NCI-H1092 treated with DMSO at 0.1 percent for 48 hours (cell line): ENCODE measurements at regions not wholly inside any gene's neighbourhood (a gene's known extent, or its start where the extent isn't known, plus 50 kb on each side); places are given as distances from the start of the nearest gene placed in this dataset.
"Not testable (repeated sequence)": the region's sequence is repeated elsewhere in the genome, so short reads cannot be mapped to it uniquely, and the experiment has no call there.

Experiments used
- DNase-seq: peaks from one replicate; lab custom pipeline; 2025; lab: John Stamatoyannopoulos, UW

DNA sequence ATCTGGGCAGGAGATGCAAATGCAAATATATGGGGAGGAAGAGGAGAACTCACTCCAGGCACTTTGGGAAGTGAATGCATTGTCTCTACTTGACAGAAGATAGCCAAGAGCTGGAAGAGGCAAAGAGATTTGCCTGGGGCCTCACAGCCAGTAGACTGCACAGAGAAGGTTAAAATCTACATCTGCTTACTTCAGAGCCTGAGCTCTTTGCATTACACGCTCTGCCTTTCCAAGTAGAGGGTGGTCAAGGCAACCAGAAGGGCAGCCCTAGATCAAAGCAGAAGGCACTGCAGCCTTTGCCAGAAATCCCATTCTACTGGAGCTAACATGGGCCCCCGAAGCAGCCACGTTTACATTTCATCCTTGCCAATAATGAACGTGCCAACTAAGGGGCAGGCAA, 407.2 kb upstream of the CCL2 start:
- DNase-seq = no peak

DNA sequence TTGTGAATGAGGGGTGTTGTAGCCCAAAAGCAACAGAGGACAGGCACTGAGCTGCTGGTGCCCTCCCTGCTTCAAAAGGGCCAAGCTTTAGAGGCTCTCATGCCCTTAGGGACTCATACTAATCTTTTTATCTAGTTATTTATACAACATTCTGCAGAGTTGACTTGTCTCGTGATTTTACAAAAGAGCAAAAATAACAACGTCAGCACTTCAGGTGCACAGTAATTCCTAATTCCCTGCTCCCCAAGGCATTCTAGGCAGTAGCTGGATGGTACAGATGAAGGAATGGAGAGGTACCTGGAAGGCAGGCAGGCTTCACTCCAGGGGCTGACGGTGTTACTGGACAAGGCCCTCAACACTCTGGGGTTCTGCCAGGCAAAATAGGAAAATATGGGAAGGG, 406.7 kb upstream of the CCL2 start:
- DNase-seq = no peak

DNA sequence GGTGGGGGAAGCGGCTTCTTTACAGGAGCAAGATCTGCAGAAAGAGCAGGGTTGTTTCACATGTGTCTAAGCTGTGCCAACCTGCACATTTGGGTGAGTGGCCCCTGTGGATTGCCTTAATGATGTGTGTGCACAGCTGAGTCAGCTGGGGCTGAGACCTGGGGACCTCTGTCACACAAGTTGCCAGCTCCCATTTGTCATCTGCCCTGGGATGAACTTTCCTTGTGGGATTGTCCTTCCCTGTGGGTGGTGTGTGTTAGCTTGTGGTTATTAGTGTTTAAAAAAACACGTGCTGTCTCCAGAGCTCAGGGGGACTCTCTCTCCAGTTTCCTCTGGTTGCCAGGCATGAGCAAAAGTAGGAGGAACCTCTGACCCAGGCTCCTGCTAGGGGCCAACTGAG, 400.5 kb upstream of the CCL2 start:
- DNase-seq = no peak

DNA sequence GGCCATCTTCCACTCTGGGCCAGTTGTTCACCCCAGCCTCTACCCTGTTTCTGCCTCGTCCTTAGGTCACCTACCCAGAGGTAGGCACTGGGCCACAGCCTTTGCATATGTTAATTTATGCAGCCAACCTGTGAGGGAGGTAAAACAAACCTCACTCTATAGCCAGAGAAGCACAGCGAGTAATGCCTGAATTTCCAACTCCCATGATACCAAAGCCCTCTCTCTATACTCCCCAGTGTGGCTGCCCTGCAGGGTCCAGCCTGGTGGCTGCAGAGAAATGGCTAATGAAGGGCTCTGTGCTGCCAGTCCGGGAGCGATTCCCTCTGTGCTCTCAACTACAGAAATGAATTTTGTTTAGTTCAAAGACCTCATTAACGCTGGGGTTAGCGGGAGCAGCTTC, 397.0 kb upstream of the CCL2 start:
- DNase-seq = no peak

DNA sequence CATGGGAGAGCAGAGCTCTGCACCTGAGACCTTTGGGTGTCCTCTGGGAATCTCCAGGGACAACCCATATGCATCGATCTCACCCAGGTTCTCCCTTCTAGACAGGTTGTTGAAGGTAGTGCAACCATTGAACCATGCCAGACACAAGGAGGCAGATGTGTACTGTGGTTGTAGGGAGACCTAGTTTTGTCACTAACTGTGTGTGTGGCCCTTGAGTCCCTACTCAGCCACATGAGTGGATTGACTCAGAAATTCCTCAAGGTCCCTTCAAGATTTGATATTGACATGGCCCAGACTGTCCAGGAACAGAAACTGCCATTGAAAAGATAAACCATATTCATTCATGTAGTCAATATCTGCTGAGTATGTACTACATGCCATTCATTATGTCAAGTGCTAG, 396.4 kb upstream of the CCL2 start:
- DNase-seq = no peak

DNA sequence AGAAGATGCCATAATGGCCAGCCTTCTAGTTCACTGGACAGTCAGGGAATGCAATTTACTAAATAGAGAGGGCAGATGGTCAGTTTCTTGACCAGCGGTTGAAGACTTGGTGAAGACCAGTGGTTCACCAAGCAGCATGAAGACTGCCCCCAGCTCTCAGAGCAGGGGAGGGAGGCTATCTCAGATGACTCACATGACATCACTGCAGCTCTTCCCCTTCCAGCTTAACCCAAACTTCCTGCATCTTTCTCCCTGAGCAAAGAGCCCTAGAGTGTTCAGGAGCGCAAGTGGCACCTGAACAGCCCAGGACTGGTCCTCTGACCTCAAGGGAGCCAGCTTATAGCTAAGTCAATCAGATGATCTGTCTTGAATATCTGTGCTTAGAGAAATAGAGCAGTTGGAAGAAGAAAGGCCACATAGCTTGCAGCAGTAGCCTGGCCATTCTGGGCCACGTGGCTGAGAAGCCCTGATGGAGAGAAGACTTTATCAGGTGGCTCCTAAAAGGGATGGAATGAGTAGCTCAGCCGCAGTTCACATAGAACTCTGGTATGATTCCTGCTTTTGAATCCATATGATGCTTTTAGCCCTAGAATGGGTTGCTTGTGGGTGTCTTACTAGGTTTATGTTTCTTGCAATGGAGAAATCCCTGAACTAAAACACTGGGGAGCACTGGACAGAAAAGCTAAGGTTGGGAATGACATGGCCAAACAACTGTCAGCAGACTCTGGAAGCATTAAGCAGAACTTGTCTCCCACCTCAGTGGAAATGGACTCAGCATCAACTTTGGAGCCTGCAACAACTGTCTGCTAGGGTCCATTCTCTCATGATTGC, 392.1 kb upstream of the CCL2 start:
- DNase-seq = no peak

DNA sequence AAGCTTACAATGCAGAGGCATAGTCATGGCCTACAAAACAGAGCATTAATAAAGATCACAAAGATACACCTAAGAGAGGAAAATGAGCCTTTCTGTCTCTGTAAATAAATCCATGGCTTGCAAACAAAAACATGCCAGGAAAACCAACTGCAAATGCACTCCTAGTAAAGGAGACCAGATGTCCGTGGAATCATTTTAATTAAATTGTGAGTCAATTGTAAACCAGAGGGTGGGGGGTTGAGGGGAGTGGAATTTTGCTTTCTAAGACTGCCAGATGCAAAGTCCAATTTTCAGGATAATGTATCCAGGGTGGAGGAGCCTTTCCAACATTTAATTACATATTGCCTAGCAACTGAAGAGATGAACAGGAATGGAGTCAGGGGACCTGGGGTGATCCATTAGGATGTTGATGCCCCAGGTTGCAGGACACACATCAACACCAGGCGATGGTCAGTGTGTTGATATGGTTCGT, 390.3 kb upstream of the CCL2 start:
- no peak for DNase-seq

DNA sequence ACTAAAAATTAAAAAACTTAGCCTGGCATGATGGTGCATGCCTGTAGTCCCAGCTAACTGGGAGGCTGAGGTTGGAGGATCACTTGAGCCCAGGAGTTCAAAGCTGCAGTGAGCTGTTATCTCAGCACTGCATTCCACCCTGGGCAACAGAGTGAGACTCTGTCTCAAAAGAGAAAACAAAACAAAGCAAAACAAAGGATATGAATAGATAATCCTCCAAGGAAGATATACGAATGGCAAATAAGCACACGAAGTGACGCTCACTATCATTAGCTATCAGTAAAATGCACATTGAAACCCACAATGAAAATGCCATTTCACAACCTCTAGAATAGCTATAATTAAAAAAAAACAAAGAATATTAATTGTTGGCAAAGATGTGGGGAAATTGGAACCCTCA, 386.2 kb upstream of the CCL2 start:
- no peak for DNase-seq

DNA sequence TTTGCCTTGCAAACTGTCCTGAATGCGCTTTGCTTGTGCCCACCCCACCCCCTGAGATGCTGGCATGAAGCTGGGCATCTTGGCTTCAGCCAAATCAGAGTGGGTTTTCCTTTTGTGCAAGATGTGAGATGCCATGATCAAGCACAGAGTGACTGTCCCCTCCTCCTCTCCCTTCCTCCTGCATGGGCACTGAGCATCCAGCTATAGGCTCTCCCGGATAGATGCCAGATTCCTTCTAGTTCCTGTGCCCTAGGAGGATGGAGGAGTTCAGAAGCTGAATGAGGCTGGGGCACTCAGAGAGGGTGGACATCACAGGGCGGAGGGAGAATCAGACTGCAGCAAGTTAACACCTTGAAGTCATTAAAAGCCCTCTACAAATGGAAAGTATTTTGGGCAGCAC, 384.1 kb upstream of the CCL2 start:
- no peak for DNase-seq

DNA sequence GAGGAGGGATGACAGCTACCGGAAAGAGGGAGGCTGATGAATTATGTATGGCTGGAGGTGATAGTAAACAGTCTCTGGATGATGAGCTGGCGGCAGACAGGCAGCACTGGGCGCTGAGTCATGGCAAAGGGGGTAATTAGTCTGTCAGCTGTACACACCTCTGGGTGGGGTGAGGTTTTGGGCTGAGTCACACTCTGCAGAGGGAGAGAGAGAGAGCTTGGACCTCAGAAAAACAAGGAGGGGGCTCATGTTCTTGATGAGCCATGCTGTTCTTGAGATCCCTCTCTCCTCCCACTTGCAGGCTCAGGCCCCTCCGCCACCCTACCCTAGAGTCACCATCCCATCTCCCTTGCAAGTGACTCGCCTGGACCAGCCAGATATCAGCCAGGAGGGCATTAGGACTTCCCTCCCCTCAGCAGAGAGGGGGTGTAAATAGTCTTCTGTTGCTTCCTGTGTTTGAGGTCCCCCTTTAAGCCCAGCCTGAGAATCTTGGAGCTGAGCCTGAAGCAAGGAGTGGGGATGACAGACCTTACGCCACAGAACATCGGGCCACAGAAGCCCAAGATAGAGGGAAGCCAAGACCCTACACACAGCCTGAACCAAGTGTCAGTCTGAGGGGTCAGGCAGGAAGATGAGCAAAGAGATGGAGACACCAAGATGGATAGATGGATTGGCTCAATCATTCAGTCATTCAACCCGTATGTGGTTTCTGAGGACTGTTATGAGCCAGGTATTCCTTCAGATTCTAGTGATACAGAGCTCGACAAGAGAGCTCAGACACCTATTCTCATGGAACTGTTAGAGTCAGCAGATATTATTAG, 383.2 kb upstream of the CCL2 start:
- no peak for DNase-seq

DNA sequence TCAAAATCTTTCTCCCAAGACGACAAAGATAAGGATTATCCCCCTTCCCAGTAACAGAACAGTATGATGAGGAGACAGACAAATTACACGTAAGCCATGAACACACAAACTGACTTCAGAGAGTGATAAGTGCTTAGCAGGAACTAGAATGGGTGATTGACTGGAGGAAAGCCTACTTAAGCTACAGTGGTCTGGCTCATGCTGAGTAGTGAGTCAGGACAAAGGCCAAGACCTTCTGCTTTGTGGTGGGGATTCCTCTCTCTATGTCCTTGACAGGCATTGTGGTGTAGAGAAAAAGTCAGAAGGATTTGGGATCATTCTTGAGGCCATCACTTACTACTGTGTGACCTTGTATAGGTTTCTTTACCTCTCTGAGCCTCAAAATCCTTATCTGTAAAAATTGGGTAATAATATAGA, 381.9 kb upstream of the CCL2 start:
- no peak for DNase-seq

DNA sequence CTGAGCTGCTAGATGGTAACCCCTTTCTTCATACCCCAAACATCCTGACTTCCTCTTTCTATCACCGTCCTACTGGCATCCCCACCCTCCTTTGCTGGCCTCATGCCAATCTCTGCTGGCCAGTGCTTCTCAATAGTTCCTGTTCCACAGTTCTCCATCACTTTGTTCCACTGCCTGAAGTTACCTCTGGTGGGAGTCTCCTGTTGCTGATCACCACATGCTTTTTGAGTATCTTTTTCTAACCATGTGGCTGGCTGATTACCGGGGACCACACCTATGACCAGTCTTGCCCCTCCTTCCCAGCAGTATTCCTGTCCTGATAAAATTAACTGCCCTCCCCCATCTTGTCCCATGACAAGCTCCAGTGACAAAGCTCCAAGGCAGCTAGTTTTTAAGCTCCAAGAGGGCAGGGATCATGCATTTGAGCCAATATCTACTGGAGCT, 380.4 kb upstream of the CCL2 start:
- no peak for DNase-seq

DNA sequence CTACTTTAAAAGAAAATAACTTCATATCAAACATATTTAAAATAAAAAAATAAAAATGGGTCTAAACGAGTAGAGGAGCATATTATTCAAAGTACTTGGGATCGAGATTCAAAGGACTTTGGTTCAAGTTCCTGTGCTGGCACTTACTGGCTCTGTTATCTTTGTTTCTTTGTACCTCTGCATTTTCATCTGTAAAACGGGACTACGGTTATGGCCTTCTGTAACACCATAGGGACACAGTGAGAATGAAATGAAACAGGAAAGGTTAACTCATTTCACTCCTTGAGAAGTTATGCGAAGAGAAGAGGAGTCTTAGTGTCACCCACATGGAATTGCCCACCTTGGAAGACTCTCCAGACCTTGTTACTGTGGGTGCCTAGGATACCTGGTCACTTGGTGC, 379.1 kb upstream of the CCL2 start:
- no peak for DNase-seq

DNA sequence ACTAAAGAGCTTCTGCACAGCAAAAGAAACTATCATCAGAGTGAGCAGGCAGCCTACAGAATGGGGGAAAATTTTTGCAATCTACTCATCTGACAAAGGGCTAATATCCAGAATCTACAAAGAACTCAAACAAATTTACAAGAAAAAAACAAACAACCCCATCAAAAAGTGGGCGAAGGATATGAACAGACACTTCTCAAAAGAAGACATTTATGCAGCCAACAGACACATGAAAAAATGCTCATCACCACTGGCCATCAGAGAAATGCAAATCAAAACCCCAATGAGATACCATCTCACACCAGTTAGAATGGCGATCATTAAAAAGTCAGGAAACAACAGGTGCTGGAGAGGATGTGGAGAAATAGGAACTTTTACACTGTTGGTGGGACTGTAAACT, 372.8 kb upstream of the CCL2 start:
- not testable (repeated sequence) for DNase-seq

DNA sequence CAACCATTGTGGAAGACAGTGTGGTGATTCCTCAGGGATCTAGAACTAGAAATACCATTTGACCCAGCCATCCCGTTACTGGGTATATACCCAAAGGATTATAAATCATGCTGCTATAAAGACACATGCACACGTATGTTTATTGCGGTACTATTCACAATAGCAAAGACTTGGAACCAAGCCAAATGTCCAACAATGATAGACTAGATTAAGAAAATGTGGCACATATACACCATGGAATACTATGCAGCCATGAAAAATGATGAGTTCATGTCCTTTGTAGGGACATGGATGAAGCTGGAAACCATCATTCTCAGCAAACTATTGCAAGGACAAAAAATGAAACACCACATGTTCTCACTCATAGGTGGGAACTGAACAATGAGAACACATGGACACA, 372.4 kb upstream of the CCL2 start:
- DNase-seq = not testable (repeated sequence)

DNA sequence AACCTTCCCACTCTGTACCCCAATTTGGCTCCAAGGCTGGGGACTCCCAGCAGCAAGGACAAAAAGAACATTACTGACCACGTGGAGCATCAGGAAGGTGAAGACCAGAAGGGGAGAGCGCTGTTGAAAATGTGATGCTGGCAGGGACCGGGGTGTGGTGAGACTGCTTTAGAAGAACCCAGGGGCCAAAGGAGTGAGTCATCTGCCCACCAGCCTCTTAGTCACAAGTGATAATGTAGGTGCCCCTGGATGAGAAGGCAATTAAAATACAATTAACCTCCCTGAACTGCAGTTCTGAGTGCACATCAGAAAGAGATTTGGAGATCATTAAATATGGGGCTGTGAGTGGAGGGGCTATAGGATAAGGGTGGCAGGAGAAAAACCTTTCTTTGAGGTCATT, 366.6 kb upstream of the CCL2 start:
- no peak for DNase-seq

DNA sequence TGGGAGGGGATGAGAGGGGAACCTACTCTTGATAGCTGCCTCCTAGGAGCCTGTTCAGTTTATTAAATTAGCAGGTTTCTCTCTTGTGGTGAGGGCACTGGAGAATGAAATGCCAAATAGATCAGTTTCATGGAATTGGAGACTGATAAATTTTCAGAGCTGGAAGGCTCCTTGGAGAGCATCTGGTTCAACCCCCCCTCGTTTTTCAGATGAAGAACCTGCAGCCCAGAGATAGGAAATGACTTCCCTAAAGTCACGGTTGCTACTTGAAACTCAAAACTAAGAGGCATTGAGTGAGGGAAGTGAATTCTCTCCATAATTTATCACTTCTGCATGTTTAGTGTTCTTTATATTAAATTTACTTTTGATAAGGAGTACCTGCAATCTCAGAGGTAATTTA, 366.0 kb upstream of the CCL2 start:
- no peak for DNase-seq

DNA sequence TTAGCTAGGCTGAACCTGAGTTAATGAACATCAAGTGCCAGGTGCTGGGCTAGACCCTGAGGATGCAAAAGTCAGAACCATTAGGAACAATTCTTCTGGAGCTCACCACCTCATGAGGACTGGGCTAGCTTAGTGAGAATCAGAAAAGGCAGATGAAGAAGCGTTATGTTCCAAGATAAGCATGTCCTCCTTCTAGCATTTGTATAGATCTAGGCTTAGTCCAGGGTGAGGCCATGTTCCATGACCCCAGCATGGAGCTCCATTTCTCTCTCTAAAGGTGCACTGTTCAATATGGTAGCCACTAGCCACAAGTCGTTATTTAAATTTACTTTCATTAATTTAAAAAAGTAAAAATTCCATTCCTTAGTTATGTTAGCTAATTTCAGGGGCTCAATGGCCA, 365.3 kb upstream of the CCL2 start:
- no peak for DNase-seq

DNA sequence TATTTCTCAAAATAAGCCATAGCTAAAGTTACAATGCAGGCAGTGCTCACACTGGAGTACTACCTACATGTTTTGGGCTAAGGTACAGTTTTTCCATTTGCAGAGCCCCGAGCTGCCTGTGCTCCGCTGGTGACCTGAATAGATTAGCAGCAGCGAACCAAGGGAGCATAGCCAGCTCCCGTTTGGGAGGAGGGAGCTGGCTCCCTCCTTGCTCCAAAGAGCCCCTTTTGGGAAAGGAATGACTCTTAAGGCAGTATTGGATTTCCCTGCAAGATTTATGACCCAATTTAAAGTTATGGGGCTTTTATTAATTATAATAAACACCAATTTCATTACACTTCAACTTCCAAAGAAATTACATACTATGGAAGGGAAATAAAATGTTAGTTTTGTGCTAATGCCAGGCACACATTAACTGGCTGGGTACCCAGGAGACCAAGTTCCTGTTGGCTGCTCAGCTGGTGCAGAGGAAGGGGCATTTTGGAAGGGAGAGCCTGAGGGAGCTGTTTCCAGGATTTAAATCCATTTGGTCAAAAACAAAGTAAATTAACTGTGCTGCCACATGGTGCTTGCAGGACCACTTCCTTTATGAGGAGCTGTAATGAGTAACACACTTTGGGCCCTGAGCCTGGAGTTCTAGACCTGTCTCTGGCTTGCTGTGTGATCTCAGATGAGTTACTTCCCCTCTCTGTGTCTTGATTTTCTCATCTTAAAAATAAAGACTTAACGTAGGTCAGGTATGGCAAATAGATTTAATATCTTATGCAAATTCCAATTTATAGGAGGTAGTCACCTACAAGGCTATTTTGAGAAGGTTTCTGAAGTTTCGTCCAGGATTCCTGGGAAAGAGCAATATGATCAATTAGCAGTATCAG, 362.1 kb upstream of the CCL2 start:
- no peak for DNase-seq

DNA sequence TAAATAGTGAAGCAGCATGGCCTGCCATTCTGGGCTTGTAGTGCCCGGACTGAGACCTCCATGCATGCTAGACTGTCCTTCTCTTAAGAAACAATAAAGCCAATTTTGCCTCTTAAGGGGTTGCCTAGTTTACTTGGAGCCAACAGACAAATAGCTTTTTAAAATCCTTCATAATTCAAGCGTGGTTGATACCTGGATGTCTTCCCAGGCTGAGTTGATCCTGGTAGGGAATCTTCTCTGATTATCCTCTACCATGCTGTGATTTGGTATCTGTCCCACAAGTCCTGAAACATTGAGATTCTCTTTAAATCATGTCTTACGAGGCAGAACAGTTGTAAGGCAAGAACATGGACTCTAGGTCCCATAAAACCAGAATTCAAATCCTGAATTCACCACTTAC, 359.6 kb upstream of the CCL2 start:
- DNase-seq = no peak

DNA sequence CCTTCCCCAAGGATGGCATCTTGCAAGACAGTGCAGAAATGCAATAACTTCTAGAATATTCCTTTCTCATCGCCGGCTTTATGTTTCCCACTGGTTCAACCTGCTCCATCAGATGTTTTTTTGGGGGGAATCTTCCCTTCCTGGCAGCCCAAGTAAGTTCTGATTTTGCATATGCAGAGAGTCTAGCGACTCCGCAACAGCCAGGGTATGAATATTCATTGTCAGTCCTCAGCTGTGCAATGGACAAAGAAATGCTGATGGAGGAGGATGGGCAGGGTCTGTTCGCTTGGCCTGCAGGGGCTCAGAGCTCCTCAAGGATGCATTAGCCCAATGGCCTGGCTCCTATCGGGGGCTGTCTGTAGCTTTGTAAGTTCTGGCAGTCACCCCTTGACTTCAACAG, 358.8 kb upstream of the CCL2 start:
- DNase-seq = no peak

DNA sequence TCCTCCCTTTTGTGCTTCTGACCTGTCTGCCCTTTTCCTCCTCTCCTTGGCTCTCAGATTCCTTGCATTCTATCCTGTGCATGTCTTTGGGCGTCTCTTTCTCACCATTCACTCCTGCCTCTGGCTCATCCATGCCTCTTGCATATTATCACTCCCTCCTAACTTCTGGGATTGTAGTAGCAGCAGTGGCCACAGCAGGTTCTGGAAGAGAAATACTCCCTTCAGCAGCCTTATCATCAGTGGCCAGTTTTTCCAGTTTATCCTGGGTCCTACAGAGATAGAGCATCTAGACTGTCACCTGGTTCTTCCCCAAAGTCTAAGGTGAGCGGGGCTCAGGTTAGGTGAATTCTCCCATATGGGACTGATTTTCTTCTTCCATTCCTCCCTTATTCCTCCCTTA, 354.0 kb upstream of the CCL2 start:
- no peak for DNase-seq
